GM18499 (cell line): ENCODE measurements at regions not wholly inside any gene's neighbourhood (a gene's known extent, or its start where the extent isn't known, plus 50 kb on each side); places are given as distances from the start of the nearest gene placed in this dataset.

Source experiments
- ATAC-seq: cut with Tn5 transposase; IDR thresholded peaks from one replicate; pipeline ENCODE4 v1.9.1; 2021; ENCODE audit warnings: moderate number of reproducible peaks; ENCODE audit not compliant: insufficient read depth, unreplicated experiment

GRCh38 chr5:50963971-50964745 lies 297.7 kb downstream of the PARP8 start:
- no peak for ATAC-seq

GRCh38 chr5:50964746-50965653 lies 298.6 kb downstream of the PARP8 start:
- ATAC-seq: no peak

DNA sequence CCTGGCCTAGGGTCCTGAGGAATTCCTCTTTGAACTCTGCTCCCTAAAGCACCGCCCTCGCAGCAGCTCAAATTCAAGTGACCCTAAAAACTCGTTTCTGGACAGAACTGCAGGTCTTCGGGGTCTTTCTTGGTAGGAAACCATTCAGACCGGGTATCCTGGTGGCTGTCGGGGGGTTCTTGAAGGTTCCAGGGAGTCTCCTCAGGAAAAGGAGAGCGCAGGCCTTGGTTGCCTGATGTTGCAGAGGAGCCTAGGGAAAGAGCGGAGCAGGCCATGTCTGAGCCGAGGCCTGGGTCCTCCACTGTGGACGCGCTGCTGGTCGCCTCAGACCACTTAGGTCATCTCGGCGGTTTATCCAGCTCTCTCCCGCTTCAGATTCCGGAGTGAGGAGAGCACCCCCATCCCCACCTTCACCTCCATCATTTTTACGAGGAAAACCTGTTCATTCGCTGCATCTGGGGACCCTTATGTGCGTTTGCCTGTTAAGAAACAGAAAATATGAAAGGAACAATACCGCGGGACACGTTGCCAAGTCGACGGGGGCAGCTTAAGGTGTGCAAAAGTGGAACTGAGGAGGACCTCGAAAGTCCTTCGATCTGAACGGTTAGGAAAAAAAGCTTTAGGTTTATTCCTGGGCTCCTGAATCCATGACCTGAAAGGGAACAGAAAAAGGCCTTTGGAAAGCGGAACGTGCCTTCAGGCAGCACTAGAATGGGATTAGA lies 299.4 kb downstream of the PARP8 start:
- ATAC-seq: no peak

GRCh38 chr5:50967009-50967562 lies 300.6 kb downstream of the PARP8 start:
- ATAC-seq: no peak

DNA sequence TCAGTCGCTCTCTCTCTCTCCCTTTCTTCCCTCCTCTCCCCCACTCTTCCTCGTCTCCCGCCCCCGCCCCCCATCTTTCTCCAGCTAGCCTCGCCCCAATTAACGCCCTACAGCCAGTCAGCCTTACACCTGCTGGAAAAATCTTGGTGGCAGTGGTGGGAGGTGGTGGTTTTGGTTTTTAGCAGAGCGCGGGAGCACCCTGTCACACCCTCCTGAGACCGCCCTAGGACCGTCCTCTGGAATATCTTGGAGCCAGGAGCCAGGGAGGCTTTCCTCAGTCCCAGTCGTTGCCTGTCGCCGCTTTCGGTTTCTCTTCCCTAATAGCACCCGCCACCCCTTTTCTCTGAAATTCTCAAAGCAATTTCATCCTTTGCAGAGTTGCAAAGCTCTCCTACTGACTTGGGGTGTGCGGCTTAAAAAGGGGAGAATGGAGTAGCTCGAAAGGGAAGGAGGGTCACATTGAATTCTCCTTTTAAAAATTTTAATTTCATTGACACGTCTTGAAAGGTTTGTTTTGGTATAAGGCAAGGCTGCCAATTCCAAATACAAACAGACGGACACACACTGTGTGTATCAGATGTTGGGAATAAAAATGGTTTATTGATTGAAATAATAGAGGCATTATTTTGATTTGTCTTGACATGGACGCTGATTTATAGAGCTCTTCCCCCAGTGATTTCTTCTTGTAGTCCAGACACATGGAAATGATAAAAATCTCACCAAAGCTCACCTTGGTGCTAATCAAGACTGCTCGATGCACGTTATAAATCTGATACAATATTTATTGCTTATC lies 301.3 kb downstream of the PARP8 start:
- ATAC-seq: no peak

GRCh38 chr5:50968356-50969149 lies 302.1 kb downstream of the PARP8 start:
- ATAC-seq: no peak

GRCh38 chr5:50969151-50970031 lies 303.0 kb downstream of the PARP8 start:
- ATAC-seq: no peak

DNA sequence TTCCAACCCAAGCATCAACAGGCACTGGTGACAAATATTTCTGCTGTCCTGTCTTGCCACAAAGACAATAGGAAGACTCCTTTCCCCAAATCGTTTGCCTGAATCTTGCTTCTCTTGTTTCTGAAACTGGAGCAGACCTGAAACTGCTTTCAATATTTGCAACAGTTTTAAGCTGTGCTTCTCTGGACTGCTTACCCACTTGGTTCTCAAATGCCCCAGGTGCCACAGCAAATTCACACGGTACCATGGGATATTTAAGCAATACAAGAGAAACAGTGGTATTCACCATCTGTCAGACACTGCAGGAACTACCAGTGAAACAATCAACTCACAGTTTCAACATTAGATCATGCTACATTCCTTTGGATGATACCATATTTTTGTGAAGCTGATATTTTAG lies 309.4 kb downstream of the PARP8 start:
- ATAC-seq: no peak

GRCh38 chr5:50978924-50979323 lies 312.5 kb downstream of the PARP8 start:
- ATAC-seq: no peak

DNA sequence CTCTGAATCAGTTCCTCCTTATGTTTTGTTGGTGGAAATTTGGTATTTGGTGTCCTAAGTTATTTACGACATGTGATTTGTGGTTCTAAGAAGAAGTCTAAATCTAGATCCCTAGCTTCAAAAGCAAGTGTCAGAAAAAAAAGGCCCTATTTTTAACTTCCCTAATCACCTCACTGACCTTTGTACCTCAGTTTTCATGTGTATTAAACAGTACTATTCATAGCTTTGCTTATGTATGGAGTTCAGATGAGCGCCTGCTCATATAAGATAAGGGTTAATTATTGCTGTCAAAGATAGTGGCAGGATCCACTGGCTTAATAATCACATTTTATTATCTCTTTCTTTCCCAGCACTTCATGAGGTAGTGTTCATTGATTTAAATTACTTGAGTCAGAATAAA lies 318.2 kb downstream of the PARP8 start:
- ATAC-seq: no peak

DNA sequence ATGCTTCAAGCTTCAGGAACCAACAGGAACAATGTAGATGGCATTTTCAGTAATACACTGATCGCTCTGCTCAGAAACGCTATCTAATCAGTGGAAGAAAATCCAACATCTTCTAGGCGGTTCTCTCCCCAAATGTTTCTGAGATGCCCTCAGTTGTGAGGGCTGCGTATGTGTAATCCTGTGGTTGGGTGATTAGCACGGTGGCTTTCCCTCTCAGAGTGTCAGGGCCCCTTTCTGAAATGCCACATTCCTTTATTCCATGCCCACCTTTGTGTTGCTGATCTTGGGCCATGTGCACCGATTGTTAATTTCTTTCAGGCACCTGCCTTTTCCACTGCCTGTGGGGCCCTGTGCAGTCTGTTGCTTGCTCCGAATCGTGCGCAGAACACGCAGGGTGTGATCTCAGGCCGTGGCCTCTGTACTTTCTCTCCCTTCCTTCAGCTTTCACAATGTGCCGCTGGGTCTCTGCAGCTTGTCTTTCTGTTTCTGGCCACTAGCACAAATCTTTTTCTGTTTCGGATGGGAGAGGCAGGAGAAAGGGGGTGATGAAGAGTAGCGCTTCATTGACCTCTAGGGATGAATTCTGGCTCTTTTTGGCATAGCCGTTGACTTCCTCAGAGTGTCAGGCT lies 324.0 kb downstream of the PARP8 start:
- no peak for ATAC-seq

DNA sequence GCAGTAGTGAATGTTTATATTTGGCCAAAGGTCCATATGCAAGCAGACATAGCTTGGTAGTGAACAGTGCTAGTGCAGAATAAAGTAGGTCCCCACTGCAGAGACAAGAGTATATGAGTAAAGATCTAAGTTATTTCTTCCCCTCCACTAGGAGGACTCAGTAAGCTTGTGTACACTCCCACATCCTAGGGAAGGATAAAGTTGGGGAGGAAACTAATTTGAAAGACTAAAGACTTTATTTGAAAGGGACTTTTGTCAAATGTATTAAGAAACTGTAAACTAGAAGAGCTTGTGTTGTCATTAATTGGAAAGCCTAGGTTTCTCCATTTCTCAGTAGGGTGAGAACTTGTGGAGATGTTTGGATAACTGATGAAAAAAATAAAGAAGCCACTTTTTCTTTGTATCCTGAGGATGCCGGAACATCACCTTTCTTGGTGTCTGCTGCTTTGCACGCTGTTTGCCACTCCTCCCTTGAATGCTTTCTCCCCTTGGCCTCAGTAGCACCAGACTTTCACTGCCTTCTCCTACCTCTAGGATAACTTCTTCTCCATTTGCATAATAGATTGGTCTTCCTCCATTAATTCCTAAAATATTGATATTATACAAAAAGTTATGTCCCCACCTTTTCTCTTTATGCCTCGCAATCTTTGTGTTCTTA lies 329.0 kb downstream of the PARP8 start:
- no peak for ATAC-seq

- no peak for ATAC-seq
These were observed 334.9 kb downstream of the PARP8 start for GRCh38 chr5:51001227-51001923.

DNA sequence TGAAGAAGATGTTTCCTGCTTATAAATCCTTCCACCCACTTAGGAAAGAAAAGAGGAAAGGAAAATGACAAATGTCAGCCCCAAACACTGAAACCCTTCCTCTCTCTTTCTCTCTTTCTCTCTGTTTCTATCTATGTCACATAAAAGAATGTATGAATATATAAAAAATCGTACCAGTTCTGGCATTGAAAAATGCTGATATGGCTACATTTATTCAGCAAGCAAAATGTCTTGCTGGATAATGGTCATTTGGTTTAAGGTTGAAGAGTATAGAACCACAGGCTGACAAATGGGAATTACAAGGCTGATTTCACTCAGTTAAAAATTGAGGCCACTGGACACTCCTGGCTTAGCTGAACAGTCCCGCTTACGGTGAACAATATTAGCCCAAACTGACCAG lies 335.9 kb downstream of the PARP8 start:
- ATAC-seq: no peak

- ATAC-seq: no peak
These were observed 346.6 kb downstream of the PARP8 start for GRCh38 chr5:51013036-51013435.

- no peak for ATAC-seq
These were observed 352.0 kb downstream of the PARP8 start for GRCh38 chr5:51018423-51018822.

- ATAC-seq: no peak
These were observed 357.8 kb downstream of the PARP8 start for GRCh38 chr5:51024263-51024662.
